AG09309 (cell line): ENCODE measurements at regions not wholly inside any gene's neighbourhood (a gene's known extent, or its start where the extent isn't known, plus 50 kb on each side); places are given as distances from the start of the nearest gene placed in this dataset.
"Not testable (repeated sequence)": the region's sequence is repeated elsewhere in the genome, so short reads cannot be mapped to it uniquely, and the experiment has no call there.

Experiments
- DNase-seq: peaks from one replicate; pipeline ENCODE4 v3.0.0-alpha.2; 2010; ENCODE audit warnings: low read depth
- H3K4me3 ChIP-seq: 2 replicates; pipeline ENCODE4 v1.5.1; 2011; ENCODE audit warnings: mild to moderate bottlenecking, low read depth, low read length, moderate library complexity; ENCODE audit not compliant: control insufficient read depth
- CTCF ChIP-seq: IDR thresholded peaks from 2 replicates; pipeline ENCODE4 v1.5.1; 2011; ENCODE audit warnings: mild to moderate bottlenecking, low read depth, low read length, inconsistent platforms; ENCODE audit not compliant: insufficient read depth, control insufficient read depth; ENCODE audit errors: missing control alignments

- DNase-seq, result no peak
- TF ChIP-seq CTCF, result no peak
- H3K4me3 ChIP-seq, result no peak overlapping the region
These were observed 591.5 kb downstream of the RFPL4B start for GRCh38 chr6:112938650-112939049.

- no peak overlapping the region for H3K4me3 ChIP-seq
- no peak for TF ChIP-seq CTCF
- DNase-seq, result no peak
These were observed 592.4 kb downstream of the RFPL4B start for GRCh38 chr6:112939563-112939962.

GRCh38 chr6:112941613-112942012 is 594.5 kb downstream of the RFPL4B start:
- TF ChIP-seq CTCF, result no peak
- no peak for DNase-seq
- H3K4me3 ChIP-seq, result no peak overlapping the region

GRCh38 chr6:112946051-112946450 is 598.9 kb downstream of the RFPL4B start:
- H3K4me3 ChIP-seq, result no peak overlapping the region
- no peak for TF ChIP-seq CTCF
- DNase-seq, result no peak

- no peak for TF ChIP-seq CTCF
- no peak overlapping the region for H3K4me3 ChIP-seq
- no peak for DNase-seq
These were observed 600.4 kb downstream of the RFPL4B start for GRCh38 chr6:112947507-112947906.

- no peak for TF ChIP-seq CTCF
- DNase-seq, result no peak
- no peak overlapping the region for H3K4me3 ChIP-seq
These were observed 604.7 kb downstream of the RFPL4B start for GRCh38 chr6:112951829-112952228.

GRCh38 chr6:112955743-112956142 is 608.6 kb downstream of the RFPL4B start:
- DNase-seq, H3K4me3 ChIP-seq: not testable (repeated sequence)
